ENCODE measurements at regions not wholly inside any gene's neighbourhood (a gene's known extent, or its start where the extent isn't known, plus 50 kb on each side); places are given as distances from the start of the nearest gene placed in this dataset.

- Histone ChIP-seq H3K9me3 (ENCODE audit: low read length) (no peaks in the 10 kb centered on the region), H3K4me3 (ENCODE audit: low read length) (no peak overlapping the region), H3K27me3 (ENCODE audit: insufficient read depth, low read length) (no peaks in the 10 kb centered on the region), H3K4me1 (ENCODE audit: insufficient read depth, low read length) (no peaks in the 10 kb centered on the region), H3K36me3 (ENCODE audit: insufficient read depth, low read length) (no peaks in the 10 kb centered on the region), H2AFZ (ENCODE audit: low read depth, low read length) (no peak overlapping the region)
Measured at GRCh38 chr1:213647864-213648650, 339.7 kb upstream of the PROX1 start.

GRCh38 chr1:213649373-213649772 lies 338.4 kb upstream of the PROX1 start:
- Histone ChIP-seq H3K27me3 (ENCODE audit: insufficient read depth, low read length) (no peaks in the 10 kb centered on the region), H3K36me3 (ENCODE audit: insufficient read depth, low read length) (no peaks in the 10 kb centered on the region), H3K9me3 (ENCODE audit: low read length) (no peaks in the 10 kb centered on the region), H3K4me1 (ENCODE audit: insufficient read depth, low read length) (no peaks in the 10 kb centered on the region), H3K4me3 (ENCODE audit: low read length) (no peak overlapping the region), H2AFZ (ENCODE audit: low read depth, low read length) (no peak overlapping the region)

GRCh38 chr1:213650603-213651002 lies 337.2 kb upstream of the PROX1 start:
- Histone ChIP-seq H3K4me3 (ENCODE audit: low read length) (no peak overlapping the region), H3K36me3 (ENCODE audit: insufficient read depth, low read length) (no peaks in the 10 kb centered on the region), H3K27me3 (ENCODE audit: insufficient read depth, low read length) (no peaks in the 10 kb centered on the region), H3K9me3 (ENCODE audit: low read length) (no peaks in the 10 kb centered on the region), H3K4me1 (ENCODE audit: insufficient read depth, low read length) (no peaks in the 10 kb centered on the region), H2AFZ (ENCODE audit: low read depth, low read length) (no peak overlapping the region)

- Histone ChIP-seq H3K4me1 (ENCODE audit: insufficient read depth, low read length) (no peaks in the 10 kb centered on the region), H3K36me3 (ENCODE audit: insufficient read depth, low read length) (no peaks in the 10 kb centered on the region), H3K9me3 (ENCODE audit: low read length) (no peaks in the 10 kb centered on the region), H2AFZ (ENCODE audit: low read depth, low read length) (no peak overlapping the region), H3K27me3 (ENCODE audit: insufficient read depth, low read length) (peaks cover 1% of the 10 kb centered on the region), H3K4me3 (ENCODE audit: low read length) (no peak overlapping the region)
Measured at GRCh38 chr1:213651077-213651476, 336.7 kb upstream of the PROX1 start.

- peaks cover 2% of the 10 kb centered on the region for H3K27me3 ChIP-seq (ENCODE audit: insufficient read depth, low read length)
- no peaks in the 10 kb centered on the region for H3K4me1 ChIP-seq (ENCODE audit: insufficient read depth, low read length)
- no peak overlapping the region for H2AFZ ChIP-seq (ENCODE audit: low read depth, low read length)
- no peaks in the 10 kb centered on the region for H3K9me3 ChIP-seq (ENCODE audit: low read length)
- H3K4me3 ChIP-seq (ENCODE audit: low read length): no peak overlapping the region
- H3K36me3 ChIP-seq (ENCODE audit: insufficient read depth, low read length): no peaks in the 10 kb centered on the region
Measured at GRCh38 chr1:213652109-213652508, 335.7 kb upstream of the PROX1 start.

GRCh38 chr1:213656039-213656438 lies 331.7 kb upstream of the PROX1 start:
- H2AFZ ChIP-seq (ENCODE audit: low read depth, low read length): no peak overlapping the region
- H3K36me3 ChIP-seq (ENCODE audit: insufficient read depth, low read length): no peaks in the 10 kb centered on the region

GRCh38 chr1:213656503-213656902 lies 331.3 kb upstream of the PROX1 start:
- H3K36me3 ChIP-seq (ENCODE audit: insufficient read depth, low read length): no peaks in the 10 kb centered on the region
- H2AFZ ChIP-seq (ENCODE audit: low read depth, low read length): no peak overlapping the region
- peaks cover 5% of the 10 kb centered on the region for H3K4me1 ChIP-seq (ENCODE audit: insufficient read depth, low read length)
- H3K9me3 ChIP-seq (ENCODE audit: low read length): no peaks in the 10 kb centered on the region
- no peak overlapping the region for H3K4me3 ChIP-seq (ENCODE audit: low read length)
- peaks cover 7% of the 10 kb centered on the region for H3K27me3 ChIP-seq (ENCODE audit: insufficient read depth, low read length)

More at GRCh38 chr1:213656039-213656438, 331.7 kb upstream of the PROX1 start:
- Histone ChIP-seq H3K9me3 (ENCODE audit: low read length) (no peaks in the 10 kb centered on the region), H3K4me1 (ENCODE audit: insufficient read depth, low read length) (no peaks in the 10 kb centered on the region), H3K27me3 (ENCODE audit: insufficient read depth, low read length) (peaks cover 7% of the 10 kb centered on the region), H3K4me3 (ENCODE audit: low read length) (no peak overlapping the region)

GRCh38 chr1:213657013-213657412 lies 330.8 kb upstream of the PROX1 start:
- H3K36me3 ChIP-seq (ENCODE audit: insufficient read depth, low read length): no peaks in the 10 kb centered on the region
- H3K9me3 ChIP-seq (ENCODE audit: low read length): no peaks in the 10 kb centered on the region
- H2AFZ ChIP-seq (ENCODE audit: low read depth, low read length): no peak overlapping the region
- peaks cover 6% of the 10 kb centered on the region for H3K4me1 ChIP-seq (ENCODE audit: insufficient read depth, low read length)
- H3K4me3 ChIP-seq (ENCODE audit: low read length): no peak overlapping the region
- H3K27me3 ChIP-seq (ENCODE audit: insufficient read depth, low read length): peaks cover 7% of the 10 kb centered on the region

- peaks cover 7% of the 10 kb centered on the region for H3K27me3 ChIP-seq (ENCODE audit: insufficient read depth, low read length)
- no peak overlapping the region for H3K4me3 ChIP-seq (ENCODE audit: low read length)
- no peak overlapping the region for H2AFZ ChIP-seq (ENCODE audit: low read depth, low read length)
- peaks cover 6% of the 10 kb centered on the region for H3K4me1 ChIP-seq (ENCODE audit: insufficient read depth, low read length)
- H3K36me3 ChIP-seq (ENCODE audit: insufficient read depth, low read length): no peaks in the 10 kb centered on the region
- no peaks in the 10 kb centered on the region for H3K9me3 ChIP-seq (ENCODE audit: low read length)
Measured at GRCh38 chr1:213657879-213658278, 329.9 kb upstream of the PROX1 start.

- Histone ChIP-seq H3K36me3 (ENCODE audit: insufficient read depth, low read length) (no peaks in the 10 kb centered on the region), H3K9me3 (ENCODE audit: low read length) (no peaks in the 10 kb centered on the region), H3K4me3 (ENCODE audit: low read length) (no peak overlapping the region), H3K27me3 (ENCODE audit: insufficient read depth, low read length) (peaks cover 7% of the 10 kb centered on the region), H3K4me1 (ENCODE audit: insufficient read depth, low read length) (peaks cover 6% of the 10 kb centered on the region), H2AFZ (ENCODE audit: low read depth, low read length) (no peak overlapping the region)
Measured at GRCh38 chr1:213658457-213658856, 329.3 kb upstream of the PROX1 start.

- H3K4me3 ChIP-seq (ENCODE audit: low read length): no peak overlapping the region
- no peak overlapping the region for H2AFZ ChIP-seq (ENCODE audit: low read depth, low read length)
- peaks cover 6% of the 10 kb centered on the region for H3K4me1 ChIP-seq (ENCODE audit: insufficient read depth, low read length)
Measured at GRCh38 chr1:213659580-213660547, 327.9 kb upstream of the PROX1 start.

GRCh38 chr1:213661302-213661701 lies 326.5 kb upstream of the PROX1 start:
- Histone ChIP-seq H3K4me3 (ENCODE audit: low read length) (no peak overlapping the region), H3K9me3 (ENCODE audit: low read length) (no peaks in the 10 kb centered on the region), H3K36me3 (ENCODE audit: insufficient read depth, low read length) (no peaks in the 10 kb centered on the region), H3K4me1 (ENCODE audit: insufficient read depth, low read length) (peaks cover 6% of the 10 kb centered on the region), H3K27me3 (ENCODE audit: insufficient read depth, low read length) (peaks cover 5% of the 10 kb centered on the region), H2AFZ (ENCODE audit: low read depth, low read length) (no peak overlapping the region)

More at GRCh38 chr1:213659580-213660547, 327.9 kb upstream of the PROX1 start:
- peaks cover 7% of the 10 kb centered on the region for H3K27me3 ChIP-seq (ENCODE audit: insufficient read depth, low read length)
- H3K9me3 ChIP-seq (ENCODE audit: low read length): no peaks in the 10 kb centered on the region
- H3K36me3 ChIP-seq (ENCODE audit: insufficient read depth, low read length): no peaks in the 10 kb centered on the region

GRCh38 chr1:213666113-213666512 lies 321.7 kb upstream of the PROX1 start:
- Histone ChIP-seq H3K27me3 (ENCODE audit: insufficient read depth, low read length) (no peaks in the 10 kb centered on the region), H3K36me3 (ENCODE audit: insufficient read depth, low read length) (no peaks in the 10 kb centered on the region), H3K9me3 (ENCODE audit: low read length) (no peaks in the 10 kb centered on the region), H3K4me1 (ENCODE audit: insufficient read depth, low read length) (peaks cover 6% of the 10 kb centered on the region), H3K4me3 (ENCODE audit: low read length) (no peak overlapping the region), H2AFZ (ENCODE audit: low read depth, low read length) (no peak overlapping the region)

Measured in neuron (in vitro differentiated cells).